ENCODE measurements at regions not wholly inside any gene's neighbourhood (a gene's known extent, or its start where the extent isn't known, plus 50 kb on each side); places are given as distances from the start of the nearest gene placed in this dataset.

- Histone ChIP-seq H3K4me3 (no peak overlapping the region), H3K27ac (no peak overlapping the region), H3K4me1 (no peaks in the 10 kb centered on the region), H3K27me3 (no peaks in the 10 kb centered on the region), H3K36me3 (ENCODE audit: low read depth, missing control alignments) (no peaks in the 10 kb centered on the region), H3K9me3 (no peaks in the 10 kb centered on the region)
- TF ChIP-seq, protein P1, sequence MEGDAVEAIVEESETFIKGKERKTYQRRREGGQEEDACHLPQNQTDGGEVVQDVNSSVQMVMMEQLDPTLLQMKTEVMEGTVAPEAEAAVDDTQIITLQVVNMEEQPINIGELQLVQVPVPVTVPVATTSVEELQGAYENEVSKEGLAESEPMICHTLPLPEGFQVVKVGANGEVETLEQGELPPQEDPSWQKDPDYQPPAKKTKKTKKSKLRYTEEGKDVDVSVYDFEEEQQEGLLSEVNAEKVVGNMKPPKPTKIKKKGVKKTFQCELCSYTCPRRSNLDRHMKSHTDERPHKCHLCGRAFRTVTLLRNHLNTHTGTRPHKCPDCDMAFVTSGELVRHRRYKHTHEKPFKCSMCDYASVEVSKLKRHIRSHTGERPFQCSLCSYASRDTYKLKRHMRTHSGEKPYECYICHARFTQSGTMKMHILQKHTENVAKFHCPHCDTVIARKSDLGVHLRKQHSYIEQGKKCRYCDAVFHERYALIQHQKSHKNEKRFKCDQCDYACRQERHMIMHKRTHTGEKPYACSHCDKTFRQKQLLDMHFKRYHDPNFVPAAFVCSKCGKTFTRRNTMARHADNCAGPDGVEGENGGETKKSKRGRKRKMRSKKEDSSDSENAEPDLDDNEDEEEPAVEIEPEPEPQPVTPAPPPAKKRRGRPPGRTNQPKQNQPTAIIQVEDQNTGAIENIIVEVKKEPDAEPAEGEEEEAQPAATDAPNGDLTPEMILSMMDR (IDR thresholded peaks at IDR 0.05): no peak
- TF ChIP-seq POLR2A (IDR thresholded peaks at IDR 0.05): no peak
- intact Hi-C loops (cut with DNase I; ENCODE audit: low total_unique reads): no loop called here
- no peak for DNase-seq
- WGBS, 2 donors: 34 to 71% methylated on average over 4 of the region's 4 CpGs
These were observed 226.4 kb upstream of the CASK start for GRCh38 chrX:42149765-42150164.

DNA sequence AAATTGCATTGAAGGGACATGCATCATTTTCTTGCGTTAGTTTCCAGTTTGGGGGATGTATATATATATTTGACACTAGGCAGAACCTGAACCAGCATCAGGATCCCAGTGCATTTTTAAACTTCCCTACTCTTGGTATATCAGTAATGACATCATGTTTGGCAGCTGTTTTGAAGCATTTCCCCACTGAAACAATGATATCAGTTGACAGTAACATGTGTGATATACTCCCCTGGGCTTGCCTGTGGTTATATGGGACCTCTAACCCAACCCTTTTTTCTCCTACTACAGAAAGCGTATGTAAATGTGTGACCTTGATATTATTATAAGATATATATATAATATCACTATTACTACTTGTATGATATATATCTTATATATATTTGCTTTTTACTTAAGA is 225.9 kb upstream of the CASK start:
- DNase-seq: no peak

DNA sequence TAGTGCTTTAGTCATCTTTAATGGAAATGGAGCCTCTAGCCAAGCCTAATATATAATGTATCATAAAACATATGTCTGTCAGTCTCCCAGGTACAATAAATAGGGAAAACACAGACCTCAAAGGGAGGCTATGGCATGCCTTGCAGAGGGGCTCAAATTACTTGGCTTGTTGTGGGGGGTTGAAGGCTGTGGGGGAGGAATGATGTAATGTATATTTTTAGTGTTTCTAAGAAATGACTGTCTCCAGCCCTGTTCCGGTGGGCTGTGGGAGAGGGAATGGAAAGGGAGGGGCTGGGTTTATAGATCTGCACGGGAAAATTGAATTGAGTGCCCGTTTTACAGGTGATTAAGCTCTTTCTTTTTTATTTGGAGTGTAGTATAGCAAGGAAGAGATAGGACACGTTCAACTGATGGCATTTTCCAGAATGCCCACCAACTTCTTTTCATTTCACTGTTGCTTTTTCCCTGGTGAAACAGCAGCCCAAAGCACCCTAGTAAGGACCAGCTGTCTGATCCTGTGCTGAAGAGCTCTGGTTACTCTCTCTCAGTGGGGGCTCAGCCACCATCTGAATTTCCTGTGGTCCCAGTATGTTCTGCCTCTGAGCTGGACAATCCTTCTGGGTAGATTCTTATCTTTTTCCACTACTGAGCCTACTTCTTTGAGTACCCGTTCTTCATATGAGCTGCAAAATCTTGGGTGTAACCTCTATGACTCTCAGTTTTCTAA is 220.7 kb upstream of the CASK start:
- no peak overlapping the region for H3K4me3 ChIP-seq
- WGBS, 2 donors: 45 to 47% methylated on average over 5 of the region's 5 CpGs
- TF ChIP-seq, protein P1 (IDR thresholded peaks at IDR 0.05): no peak
- TF ChIP-seq POLR2A (IDR thresholded peaks at IDR 0.05): no peak
- no peak overlapping the region for H3K27ac ChIP-seq
- no peaks in the 10 kb centered on the region for H3K4me1 ChIP-seq
- intact Hi-C loops (cut with DNase I; ENCODE audit: low total_unique reads): no loop called here
- DNase-seq: no peak
- no peaks in the 10 kb centered on the region for H3K9me3 ChIP-seq
- no peaks in the 10 kb centered on the region for H3K27me3 ChIP-seq
- no peaks in the 10 kb centered on the region for H3K36me3 ChIP-seq (ENCODE audit: low read depth, missing control alignments)

More for the DNA sequence above, 225.9 kb upstream of the CASK start:
- Histone ChIP-seq H3K4me3 (no peak overlapping the region), H3K27me3 (no peaks in the 10 kb centered on the region), H3K4me1 (no peaks in the 10 kb centered on the region), H3K27ac (no peak overlapping the region), H3K36me3 (ENCODE audit: low read depth, missing control alignments) (no peaks in the 10 kb centered on the region), H3K9me3 (no peaks in the 10 kb centered on the region)
- intact Hi-C loops (cut with DNase I; ENCODE audit: low total_unique reads): no loop called here
- 78 to 79% methylated on average over 2 of the region's 2 CpGs for WGBS, 2 donors
- TF ChIP-seq, protein P1 (IDR thresholded peaks at IDR 0.05): no peak
- TF ChIP-seq POLR2A (IDR thresholded peaks at IDR 0.05): no peak

DNA sequence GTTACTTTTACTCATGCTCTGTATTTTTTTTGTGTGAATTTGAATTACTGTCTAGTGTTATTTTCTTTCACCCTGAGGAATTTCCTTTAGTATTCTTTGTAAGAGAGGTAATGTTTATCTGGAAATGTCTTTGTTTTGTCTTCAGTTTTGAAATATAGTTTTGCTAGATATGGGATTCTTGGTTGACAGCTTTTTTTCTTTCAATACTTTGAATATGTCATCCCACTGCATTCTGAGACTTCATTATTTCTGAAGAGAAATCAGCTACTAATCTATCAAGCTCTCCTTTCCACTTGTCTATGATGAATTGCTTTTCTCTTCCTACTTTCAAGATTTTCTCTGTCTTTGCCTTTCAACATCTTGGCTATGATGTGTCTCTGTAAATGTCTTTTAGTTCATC is 217.0 kb upstream of the CASK start:
- H3K27me3 ChIP-seq: no peaks in the 10 kb centered on the region
- H3K36me3 ChIP-seq (ENCODE audit: low read depth, missing control alignments): no peaks in the 10 kb centered on the region
- no peaks in the 10 kb centered on the region for H3K9me3 ChIP-seq
- no peaks in the 10 kb centered on the region for H3K4me1 ChIP-seq
- no peak for DNase-seq
- intact Hi-C loops (cut with DNase I; ENCODE audit: low total_unique reads): no loop called here
- no peak for TF ChIP-seq POLR2A (IDR thresholded peaks at IDR 0.05)
- TF ChIP-seq, protein P1 (IDR thresholded peaks at IDR 0.05): no peak
- H3K4me3 ChIP-seq: no peak overlapping the region
- H3K27ac ChIP-seq: no peak overlapping the region

- Histone ChIP-seq H3K4me3 (no peak overlapping the region), H3K27ac (no peak overlapping the region), H3K4me1 (no peaks in the 10 kb centered on the region), H3K9me3 (no peaks in the 10 kb centered on the region), H3K36me3 (ENCODE audit: low read depth, missing control alignments) (no peaks in the 10 kb centered on the region), H3K27me3 (no peaks in the 10 kb centered on the region)
- intact Hi-C loops (cut with DNase I; ENCODE audit: low total_unique reads): no loop called here
- TF ChIP-seq, protein P1 (IDR thresholded peaks at IDR 0.05): no peak
- TF ChIP-seq POLR2A (IDR thresholded peaks at IDR 0.05): no peak
- 86 to 100% methylated on average over 1 of the region's 1 CpG for WGBS, 2 donors
- DNase-seq: no peak
These were observed 212.4 kb upstream of the CASK start for GRCh38 chrX:42135583-42136228.
